C4-2B (cell line): ENCODE measurements at regions not wholly inside any gene's neighbourhood (a gene's known extent, or its start where the extent isn't known, plus 50 kb on each side); places are given as distances from the start of the nearest gene placed in this dataset.

Experiments used
- ZFX ChIP-seq: fragments of 450-650 bp; IDR thresholded peaks from 2 replicates; pipeline ENCODE4 v1.6.1; 2017
- TF ChIP-seq, protein P1 (sequence below): fragments of 450-650 bp; conservative IDR thresholded peaks from 2 replicates; pipeline ENCODE4 v1.5.1; 2017; ENCODE audit warnings: mild to moderate bottlenecking

DNA sequence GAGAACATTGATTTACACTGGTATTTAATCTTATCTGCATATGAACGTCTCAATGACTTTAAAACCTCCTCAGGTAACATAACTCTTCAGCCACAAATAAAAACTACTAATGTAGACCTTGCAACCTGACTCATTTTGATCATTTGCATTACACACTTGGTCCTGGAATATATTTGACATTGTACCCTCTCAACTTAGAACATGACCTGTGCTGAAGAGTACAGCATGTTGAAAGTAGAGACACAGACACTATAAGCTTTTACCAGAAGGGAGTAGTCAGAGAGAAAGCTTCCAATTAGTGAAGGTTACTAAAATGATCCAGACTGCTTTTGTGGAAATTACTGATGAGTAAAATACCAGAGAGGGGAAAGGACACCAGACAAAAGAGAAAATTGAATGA, 390.6 kb upstream of the ANO3 start:
- TF ChIP-seq, protein P1, sequence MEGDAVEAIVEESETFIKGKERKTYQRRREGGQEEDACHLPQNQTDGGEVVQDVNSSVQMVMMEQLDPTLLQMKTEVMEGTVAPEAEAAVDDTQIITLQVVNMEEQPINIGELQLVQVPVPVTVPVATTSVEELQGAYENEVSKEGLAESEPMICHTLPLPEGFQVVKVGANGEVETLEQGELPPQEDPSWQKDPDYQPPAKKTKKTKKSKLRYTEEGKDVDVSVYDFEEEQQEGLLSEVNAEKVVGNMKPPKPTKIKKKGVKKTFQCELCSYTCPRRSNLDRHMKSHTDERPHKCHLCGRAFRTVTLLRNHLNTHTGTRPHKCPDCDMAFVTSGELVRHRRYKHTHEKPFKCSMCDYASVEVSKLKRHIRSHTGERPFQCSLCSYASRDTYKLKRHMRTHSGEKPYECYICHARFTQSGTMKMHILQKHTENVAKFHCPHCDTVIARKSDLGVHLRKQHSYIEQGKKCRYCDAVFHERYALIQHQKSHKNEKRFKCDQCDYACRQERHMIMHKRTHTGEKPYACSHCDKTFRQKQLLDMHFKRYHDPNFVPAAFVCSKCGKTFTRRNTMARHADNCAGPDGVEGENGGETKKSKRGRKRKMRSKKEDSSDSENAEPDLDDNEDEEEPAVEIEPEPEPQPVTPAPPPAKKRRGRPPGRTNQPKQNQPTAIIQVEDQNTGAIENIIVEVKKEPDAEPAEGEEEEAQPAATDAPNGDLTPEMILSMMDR = no peak
- TF ChIP-seq ZFX = no peak
